ENCODE measurements at regions not wholly inside any gene's neighbourhood (a gene's known extent, or its start where the extent isn't known, plus 50 kb on each side); places are given as distances from the start of the nearest gene placed in this dataset.

GRCh38 chr13:72437458-72437857 is 290.0 kb downstream of the MZT1 start:
- DNase-seq = no peak

GRCh38 chr13:72435251-72435650 is 292.2 kb downstream of the MZT1 start:
- no peak for DNase-seq

GRCh38 chr13:72431981-72432682 is 295.3 kb downstream of the MZT1 start:
- no peak for DNase-seq

- DNase-seq = no peak
Observed at GRCh38 chr13:72430923-72431322, 296.5 kb downstream of the MZT1 start.

GRCh38 chr13:72427757-72428528 is 299.5 kb downstream of the MZT1 start:
- no peak for DNase-seq

GRCh38 chr13:72424059-72424458 is 303.4 kb downstream of the MZT1 start:
- no peak for DNase-seq

- no peak for DNase-seq
Observed at GRCh38 chr13:72415817-72416216, 311.6 kb downstream of the MZT1 start.

- DNase-seq = no peak
Observed at GRCh38 chr13:72412481-72412880, 314.9 kb downstream of the MZT1 start.

GRCh38 chr13:72405441-72405840 is 322.0 kb downstream of the MZT1 start:
- DNase-seq = no peak

GRCh38 chr13:72403396-72404010 is 323.9 kb downstream of the MZT1 start:
- DNase-seq = no peak

GRCh38 chr13:72400856-72401255 is 326.6 kb downstream of the MZT1 start:
- no peak for DNase-seq

- DNase-seq = no peak
Observed at GRCh38 chr13:72399351-72399750, 328.1 kb downstream of the MZT1 start.

GRCh38 chr13:72397265-72397664 is 330.2 kb downstream of the MZT1 start:
- no peak for DNase-seq

GRCh38 chr13:72390909-72391308 is 336.5 kb downstream of the MZT1 start:
- no peak for DNase-seq

GRCh38 chr13:72386138-72386684 is 341.2 kb downstream of the MZT1 start:
- DNase-seq = no peak

- DNase-seq = no peak
Observed at GRCh38 chr13:72384879-72385278, 342.6 kb downstream of the MZT1 start.

- no peak for DNase-seq
Observed at GRCh38 chr13:72384186-72384823, 343.1 kb downstream of the MZT1 start.

GRCh38 chr13:72383646-72384045 is 343.8 kb downstream of the MZT1 start:
- no peak for DNase-seq

- no peak for DNase-seq
Observed at GRCh38 chr13:72379581-72379980, 347.8 kb downstream of the MZT1 start.

GRCh38 chr13:72368031-72368430 is 359.4 kb downstream of the MZT1 start:
- DNase-seq = no peak

GRCh38 chr13:72346716-72347115 is 380.7 kb downstream of the MZT1 start:
- no peak for DNase-seq

- DNase-seq = no peak
Observed at GRCh38 chr13:72342364-72342763, 385.1 kb downstream of the MZT1 start.

GRCh38 chr13:72341904-72342303 is 385.5 kb downstream of the MZT1 start:
- DNase-seq = no peak
